ENCODE measurements at regions not wholly inside any gene's neighbourhood (a gene's known extent, or its start where the extent isn't known, plus 50 kb on each side); places are given as distances from the start of the nearest gene placed in this dataset.

DNA sequence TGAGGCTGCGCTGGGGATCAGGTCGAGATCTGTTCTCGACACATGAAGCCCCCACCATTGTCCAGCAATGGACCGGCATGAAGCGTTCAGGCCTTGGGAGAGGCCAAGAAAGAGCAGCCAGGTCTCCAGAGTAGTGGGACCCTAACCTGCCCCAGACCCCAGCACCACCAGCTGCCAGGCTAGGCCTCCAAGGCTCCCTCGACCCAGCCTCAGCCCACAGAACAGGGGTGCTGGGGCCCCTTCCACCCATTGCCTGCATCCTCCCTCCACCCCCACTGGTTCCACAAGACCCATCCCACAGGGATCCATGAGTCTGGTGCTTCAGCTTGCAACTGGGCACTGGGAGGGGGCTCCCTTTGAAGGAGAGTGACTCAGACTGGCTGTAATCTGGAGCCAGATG lies 120.3 kb downstream of the TUBA3C start:
- H3K36me3 ChIP-seq (ENCODE audit: control insufficient read depth in 1 of 2, insufficient read depth in 2 of 2, low read length in 2 of 2) = no peaks in the 10 kb centered on the region
- H3K4me3 ChIP-seq (ENCODE audit: low read depth in 1 of 2, low read length in 2 of 2) = no peak overlapping the region
- no peaks in the 10 kb centered on the region for H3K27me3 ChIP-seq (ENCODE audit: low read depth, low read length)
- no peaks in the 10 kb centered on the region for H3K4me1 ChIP-seq (ENCODE audit: control insufficient read depth in 1 of 2, insufficient read depth in 2 of 2, low read length in 2 of 2)
- no peak overlapping the region for H3K27ac ChIP-seq (ENCODE audit: low read length)
- H3K9me3 ChIP-seq (ENCODE audit: control insufficient read depth in 1 of 2, low read length in 2 of 2) = peaks cover 0 to 17% of the 10 kb centered on the region in 2 donors

DNA sequence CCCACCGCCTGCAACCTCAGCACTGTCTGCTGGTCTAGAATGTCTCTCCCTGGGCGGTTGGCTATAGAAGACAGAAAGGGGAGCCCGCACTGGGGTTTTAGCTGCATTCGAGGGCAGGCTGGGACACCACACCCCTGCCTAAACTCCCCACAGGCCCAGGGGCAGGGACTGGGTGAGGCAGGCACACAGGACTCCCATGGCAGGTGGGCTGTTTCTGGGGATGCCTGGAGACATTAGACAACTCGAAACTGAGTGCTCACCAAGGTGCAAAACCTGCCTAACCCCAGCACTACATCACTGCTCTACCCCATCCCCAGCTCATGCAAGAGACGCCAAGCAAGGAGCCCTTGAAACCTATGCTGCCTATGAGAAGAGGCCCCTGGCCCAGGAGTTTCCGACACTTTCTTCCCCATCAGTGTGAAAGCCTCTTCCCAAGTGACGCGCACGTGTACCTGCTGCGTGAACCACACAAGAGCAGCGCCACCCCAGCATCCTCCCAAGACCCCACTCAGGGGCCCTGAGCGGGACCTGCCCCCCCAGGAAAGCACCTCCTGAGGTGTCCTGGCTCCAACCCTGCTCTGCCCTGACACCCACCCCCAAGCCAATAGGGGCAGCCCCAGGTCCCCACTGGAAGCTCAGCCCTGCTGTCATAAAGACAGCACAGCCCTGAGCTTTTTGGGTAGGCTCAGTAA lies 121.2 kb downstream of the TUBA3C start:
- Histone ChIP-seq H3K27ac (ENCODE audit: low read length) (no peak overlapping the region), H3K4me1 (ENCODE audit: control insufficient read depth in 1 of 2, insufficient read depth in 2 of 2, low read length in 2 of 2) (no peaks in the 10 kb centered on the region), H3K9me3 (ENCODE audit: control insufficient read depth in 1 of 2, low read length in 2 of 2) (peaks cover 0 to 17% of the 10 kb centered on the region in 2 donors), H3K27me3 (ENCODE audit: low read depth, low read length) (no peaks in the 10 kb centered on the region), H3K4me3 (ENCODE audit: low read depth in 1 of 2, low read length in 2 of 2) (no peak overlapping the region), H3K36me3 (ENCODE audit: control insufficient read depth in 1 of 2, insufficient read depth in 2 of 2, low read length in 2 of 2) (no peaks in the 10 kb centered on the region)

DNA sequence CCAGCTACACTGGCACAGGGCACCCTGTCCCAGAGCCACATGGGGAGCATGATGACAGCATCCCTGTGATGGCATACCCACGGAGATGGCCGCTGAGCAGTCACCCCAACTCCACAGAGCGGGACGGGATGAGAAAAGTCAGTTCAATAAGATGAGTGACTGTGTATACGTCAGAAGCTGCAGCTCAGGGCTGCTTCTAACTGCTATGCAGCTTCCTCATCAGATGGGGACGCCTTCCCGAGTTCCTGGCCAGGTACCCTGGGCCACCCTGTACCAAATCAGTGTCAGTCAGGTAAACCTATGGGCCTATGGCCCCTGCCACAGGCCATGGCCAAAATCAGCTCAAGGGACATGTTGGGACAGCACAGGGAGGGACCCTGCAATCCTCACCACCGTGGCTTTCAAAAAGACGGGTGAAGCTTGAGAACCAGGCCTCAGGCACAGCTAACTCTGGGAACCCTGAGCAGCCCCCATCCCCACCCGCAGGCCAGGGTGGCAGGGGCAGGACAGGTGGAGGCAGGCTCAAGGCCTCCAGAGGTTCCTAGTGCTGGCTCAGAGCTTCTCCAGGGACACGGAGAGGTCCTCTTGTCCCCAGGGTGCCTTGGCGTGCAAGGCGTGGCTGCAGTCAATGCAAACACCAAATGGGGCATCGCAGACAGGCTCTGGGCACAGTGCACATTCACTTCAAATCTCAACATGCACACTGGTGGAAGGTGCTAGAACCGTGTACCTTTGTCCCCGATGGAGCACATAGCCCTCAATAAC lies 122.4 kb downstream of the TUBA3C start:
- Histone ChIP-seq H3K4me3 (ENCODE audit: low read depth in 1 of 2, low read length in 2 of 2) (no peak overlapping the region), H3K36me3 (ENCODE audit: control insufficient read depth in 1 of 2, insufficient read depth in 2 of 2, low read length in 2 of 2) (no peaks in the 10 kb centered on the region), H3K27ac (ENCODE audit: low read length) (no peak overlapping the region), H3K4me1 (ENCODE audit: control insufficient read depth in 1 of 2, insufficient read depth in 2 of 2, low read length in 2 of 2) (no peaks in the 10 kb centered on the region), H3K27me3 (ENCODE audit: low read depth, low read length) (no peaks in the 10 kb centered on the region), H3K9me3 (ENCODE audit: control insufficient read depth in 1 of 2, low read length in 2 of 2) (peaks cover 0 to 13% of the 10 kb centered on the region in 2 donors)

DNA sequence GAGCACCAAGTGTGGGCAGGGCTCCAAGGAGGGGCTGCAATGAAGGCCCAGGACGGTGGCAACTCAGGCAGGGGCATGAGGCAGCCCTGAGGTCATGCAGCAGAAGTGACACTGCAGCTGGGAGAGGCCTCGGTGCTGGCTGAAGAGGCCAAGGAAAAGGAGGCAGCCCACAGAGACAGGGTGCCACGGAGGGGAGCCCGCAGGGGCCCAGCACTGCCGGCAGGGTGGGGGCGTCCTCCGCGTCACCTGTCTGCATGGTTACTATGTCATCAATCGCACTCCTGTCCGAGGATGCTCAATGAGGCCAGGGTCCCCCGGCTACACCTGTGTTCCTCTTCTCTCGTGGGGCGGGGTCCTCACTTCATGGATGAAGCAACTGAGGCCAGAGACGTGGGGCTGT lies 123.1 kb downstream of the TUBA3C start:
- Histone ChIP-seq H3K36me3 (ENCODE audit: control insufficient read depth in 1 of 2, insufficient read depth in 2 of 2, low read length in 2 of 2) (no peaks in the 10 kb centered on the region), H3K27ac (ENCODE audit: low read length) (no peak overlapping the region), H3K9me3 (ENCODE audit: control insufficient read depth in 1 of 2, low read length in 2 of 2) (peaks cover 0 to 11% of the 10 kb centered on the region in 2 donors), H3K4me1 (ENCODE audit: control insufficient read depth in 1 of 2, insufficient read depth in 2 of 2, low read length in 2 of 2) (no peaks in the 10 kb centered on the region), H3K27me3 (ENCODE audit: low read depth, low read length) (no peaks in the 10 kb centered on the region), H3K4me3 (ENCODE audit: low read depth in 1 of 2, low read length in 2 of 2) (no peak overlapping the region)

DNA sequence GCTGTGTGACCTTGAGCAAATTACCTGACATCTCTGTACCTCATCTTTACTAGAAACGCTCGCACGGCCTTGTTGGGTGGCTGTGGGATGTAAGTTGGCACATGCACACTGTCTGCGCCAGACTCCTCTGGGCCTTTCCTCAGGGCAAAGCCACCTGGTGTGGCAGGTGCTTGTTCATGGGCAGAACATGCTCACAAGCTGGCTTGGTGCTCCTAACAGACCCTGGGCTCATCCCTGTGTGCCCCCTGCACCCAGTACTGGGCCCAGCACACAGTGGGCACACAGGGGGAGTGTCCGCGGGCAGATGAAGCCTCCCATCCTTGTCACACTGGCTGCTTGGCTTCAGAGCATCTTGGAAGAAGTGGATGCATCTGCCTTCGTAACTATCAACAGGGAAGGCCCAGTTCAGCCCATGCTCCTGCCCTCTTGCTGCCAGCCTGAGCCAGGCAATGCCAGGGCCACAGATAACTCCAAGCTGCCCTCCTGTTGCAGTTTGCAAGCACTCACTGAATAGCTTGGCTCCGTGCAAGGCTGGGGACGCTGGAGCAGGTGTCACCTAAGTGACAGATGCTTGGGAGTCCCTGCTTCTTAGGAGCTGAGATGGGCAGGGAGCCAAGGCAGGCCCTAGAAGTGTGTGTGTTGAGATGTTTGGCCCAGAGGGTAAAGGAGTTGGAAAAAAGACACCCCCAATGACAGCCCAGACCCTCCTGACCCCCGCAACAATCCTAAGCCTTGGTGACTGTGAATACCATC lies 123.9 kb downstream of the TUBA3C start:
- H3K27ac ChIP-seq (ENCODE audit: low read length) = no peak overlapping the region
- H3K4me1 ChIP-seq (ENCODE audit: control insufficient read depth in 1 of 2, insufficient read depth in 2 of 2, low read length in 2 of 2) = no peaks in the 10 kb centered on the region
- no peaks in the 10 kb centered on the region for H3K36me3 ChIP-seq (ENCODE audit: control insufficient read depth in 1 of 2, insufficient read depth in 2 of 2, low read length in 2 of 2)
- H3K4me3 ChIP-seq (ENCODE audit: low read depth in 1 of 2, low read length in 2 of 2) = no peak overlapping the region
- H3K27me3 ChIP-seq (ENCODE audit: low read depth, low read length) = no peaks in the 10 kb centered on the region
- peaks cover 0 to 8% of the 10 kb centered on the region in 2 donors for H3K9me3 ChIP-seq (ENCODE audit: control insufficient read depth in 1 of 2, low read length in 2 of 2)

DNA sequence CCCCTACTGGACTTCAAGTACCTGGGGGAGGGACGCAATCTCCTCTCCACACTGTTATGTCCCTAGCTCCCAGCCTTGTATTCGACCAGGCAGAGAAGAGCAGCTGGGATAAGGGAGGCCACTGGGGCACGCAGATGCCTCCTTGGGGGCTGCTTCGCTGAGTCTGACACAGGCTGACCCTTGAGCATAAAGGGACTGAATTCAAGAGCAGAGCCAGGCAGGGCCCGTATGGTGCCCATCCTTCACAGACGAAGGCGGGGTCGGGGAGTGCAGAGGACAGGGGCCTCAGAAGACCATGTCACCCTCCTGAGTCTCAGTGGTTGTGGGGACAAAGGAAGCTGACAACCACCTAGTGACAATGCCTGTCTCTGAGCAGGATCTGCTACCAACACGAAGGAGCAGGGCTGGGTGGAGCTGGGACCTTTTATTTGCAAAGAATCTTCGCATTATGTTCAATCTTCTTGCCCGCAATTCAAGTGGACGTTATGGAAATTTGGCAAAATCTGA lies 124.6 kb downstream of the TUBA3C start:
- H3K36me3 ChIP-seq (ENCODE audit: control insufficient read depth in 1 of 2, insufficient read depth in 2 of 2, low read length in 2 of 2) = no peaks in the 10 kb centered on the region
- H3K9me3 ChIP-seq (ENCODE audit: control insufficient read depth in 1 of 2, low read length in 2 of 2) = peaks cover 0 to 4% of the 10 kb centered on the region in 2 donors
- no peak overlapping the region for H3K4me3 ChIP-seq (ENCODE audit: low read depth in 1 of 2, low read length in 2 of 2)
- H3K27ac ChIP-seq (ENCODE audit: low read length) = no peak overlapping the region
- no peaks in the 10 kb centered on the region for H3K4me1 ChIP-seq (ENCODE audit: control insufficient read depth in 1 of 2, insufficient read depth in 2 of 2, low read length in 2 of 2)
- no peaks in the 10 kb centered on the region for H3K27me3 ChIP-seq (ENCODE audit: low read depth, low read length)

DNA sequence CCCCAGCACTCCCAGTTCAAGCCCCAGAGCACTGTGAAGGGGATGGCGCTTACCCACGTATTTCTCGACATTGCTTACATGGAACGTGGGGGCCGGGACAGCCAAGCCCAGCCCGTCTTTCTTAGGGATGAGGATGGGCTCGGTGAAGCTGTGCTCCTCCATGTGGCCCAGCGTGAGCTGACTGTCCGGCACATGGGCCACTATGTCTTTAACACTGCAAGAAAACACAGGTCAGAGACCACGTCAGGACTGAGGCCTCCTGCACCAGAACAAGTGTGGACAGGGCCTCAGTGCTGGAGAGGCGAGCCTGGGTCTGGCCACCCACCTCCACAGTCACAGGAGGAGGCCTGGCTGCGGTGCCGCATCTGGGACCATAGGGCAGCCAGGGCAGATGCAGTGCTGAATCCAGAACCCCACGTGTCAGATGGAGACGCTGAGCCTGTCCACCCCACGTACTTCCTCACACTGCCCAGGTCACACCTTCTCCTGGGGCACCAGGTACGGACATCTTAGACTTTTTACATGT lies 125.2 kb downstream of the TUBA3C start:
- Histone ChIP-seq H3K27me3 (ENCODE audit: low read depth, low read length) (no peaks in the 10 kb centered on the region), H3K4me1 (ENCODE audit: control insufficient read depth in 1 of 2, insufficient read depth in 2 of 2, low read length in 2 of 2) (no peaks in the 10 kb centered on the region), H3K4me3 (ENCODE audit: low read depth in 1 of 2, low read length in 2 of 2) (no peak overlapping the region), H3K36me3 (ENCODE audit: control insufficient read depth in 1 of 2, insufficient read depth in 2 of 2, low read length in 2 of 2) (no peaks in the 10 kb centered on the region), H3K9me3 (ENCODE audit: control insufficient read depth in 1 of 2, low read length in 2 of 2) (peaks cover 0 to 4% of the 10 kb centered on the region in 2 donors), H3K27ac (ENCODE audit: low read length) (no peak overlapping the region)

DNA sequence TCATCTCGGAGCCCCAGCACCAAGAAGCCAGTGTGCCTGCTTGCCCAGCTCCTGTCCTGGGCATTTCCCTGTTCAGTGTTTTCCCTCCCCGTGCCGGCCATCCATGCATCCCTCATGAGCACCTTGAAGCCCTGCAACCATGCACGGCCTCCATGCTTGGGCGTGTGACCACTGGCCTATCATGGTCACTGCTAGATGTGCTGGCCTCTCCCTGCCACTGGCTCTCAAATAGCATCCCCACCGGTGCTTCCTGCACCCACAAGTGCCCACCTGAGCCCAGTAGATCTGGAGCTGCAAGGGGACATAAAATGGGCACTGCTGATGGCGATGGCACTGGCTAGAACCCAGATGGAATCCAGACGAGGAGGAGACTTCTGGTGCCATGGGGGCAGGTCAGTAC lies 126.0 kb downstream of the TUBA3C start:
- no peaks in the 10 kb centered on the region for H3K4me1 ChIP-seq (ENCODE audit: control insufficient read depth in 1 of 2, insufficient read depth in 2 of 2, low read length in 2 of 2)
- no peak overlapping the region for H3K27ac ChIP-seq (ENCODE audit: low read length)
- no peaks in the 10 kb centered on the region for H3K36me3 ChIP-seq (ENCODE audit: control insufficient read depth in 1 of 2, insufficient read depth in 2 of 2, low read length in 2 of 2)
- H3K9me3 ChIP-seq (ENCODE audit: control insufficient read depth in 1 of 2, low read length in 2 of 2) = peaks cover 0 to 4% of the 10 kb centered on the region in 2 donors
- H3K27me3 ChIP-seq (ENCODE audit: low read depth, low read length) = no peaks in the 10 kb centered on the region
- no peak overlapping the region for H3K4me3 ChIP-seq (ENCODE audit: low read depth in 1 of 2, low read length in 2 of 2)

DNA sequence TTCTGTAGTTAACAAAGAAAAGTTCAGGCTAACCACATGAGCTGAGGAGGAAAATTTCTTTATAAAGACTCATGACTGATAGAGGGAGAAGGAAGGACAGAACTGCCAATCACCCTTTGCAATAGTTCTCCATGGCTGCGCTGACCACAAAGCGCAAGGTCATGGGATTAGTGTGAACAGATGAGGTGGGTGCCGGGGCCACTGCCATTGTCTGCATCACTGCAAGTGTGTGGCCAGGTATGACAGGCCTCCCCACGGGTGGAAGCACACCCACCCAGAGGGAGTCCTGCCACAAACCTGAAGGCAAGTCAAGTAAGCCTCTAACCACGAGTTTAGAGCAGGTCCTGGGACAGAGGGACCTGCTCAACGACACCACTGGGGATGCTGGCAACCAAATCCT lies 128.1 kb downstream of the TUBA3C start:
- Histone ChIP-seq H3K36me3 (ENCODE audit: control insufficient read depth in 1 of 2, insufficient read depth in 2 of 2, low read length in 2 of 2) (no peaks in the 10 kb centered on the region), H3K27me3 (ENCODE audit: low read depth, low read length) (no peaks in the 10 kb centered on the region), H3K27ac (ENCODE audit: low read length) (no peak overlapping the region), H3K9me3 (ENCODE audit: control insufficient read depth in 1 of 2, low read length in 2 of 2) (peaks cover 0 to 4% of the 10 kb centered on the region in 2 donors), H3K4me1 (ENCODE audit: control insufficient read depth in 1 of 2, insufficient read depth in 2 of 2, low read length in 2 of 2) (no peaks in the 10 kb centered on the region), H3K4me3 (ENCODE audit: low read depth in 1 of 2, low read length in 2 of 2) (no peak overlapping the region)

DNA sequence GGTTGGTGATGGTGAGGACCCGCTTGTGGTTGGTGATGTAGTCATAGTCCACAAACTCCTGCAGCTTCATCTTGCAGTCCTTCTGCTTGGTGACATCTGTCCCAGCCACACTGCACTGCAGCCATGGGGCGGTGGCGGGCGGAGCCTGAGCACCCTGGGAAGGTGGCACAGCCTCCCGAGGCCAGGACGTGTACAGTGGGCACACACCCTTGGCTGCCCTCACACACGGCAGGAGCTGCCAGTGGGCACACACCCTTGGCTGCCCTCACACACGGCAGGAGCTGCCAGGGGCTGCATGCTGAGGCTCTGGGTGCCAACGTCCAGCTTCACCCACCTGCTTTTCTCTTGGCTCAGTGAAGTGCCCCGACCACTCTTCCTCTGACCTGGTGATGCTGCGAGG lies 128.7 kb downstream of the TUBA3C start:
- Histone ChIP-seq H3K36me3 (ENCODE audit: control insufficient read depth in 1 of 2, insufficient read depth in 2 of 2, low read length in 2 of 2) (no peaks in the 10 kb centered on the region), H3K27ac (ENCODE audit: low read length) (no peak overlapping the region), H3K4me1 (ENCODE audit: control insufficient read depth in 1 of 2, insufficient read depth in 2 of 2, low read length in 2 of 2) (no peaks in the 10 kb centered on the region), H3K4me3 (ENCODE audit: low read depth in 1 of 2, low read length in 2 of 2) (no peak overlapping the region), H3K9me3 (ENCODE audit: control insufficient read depth in 1 of 2, low read length in 2 of 2) (peaks cover 0 to 4% of the 10 kb centered on the region in 2 donors), H3K27me3 (ENCODE audit: low read depth, low read length) (no peaks in the 10 kb centered on the region)

DNA sequence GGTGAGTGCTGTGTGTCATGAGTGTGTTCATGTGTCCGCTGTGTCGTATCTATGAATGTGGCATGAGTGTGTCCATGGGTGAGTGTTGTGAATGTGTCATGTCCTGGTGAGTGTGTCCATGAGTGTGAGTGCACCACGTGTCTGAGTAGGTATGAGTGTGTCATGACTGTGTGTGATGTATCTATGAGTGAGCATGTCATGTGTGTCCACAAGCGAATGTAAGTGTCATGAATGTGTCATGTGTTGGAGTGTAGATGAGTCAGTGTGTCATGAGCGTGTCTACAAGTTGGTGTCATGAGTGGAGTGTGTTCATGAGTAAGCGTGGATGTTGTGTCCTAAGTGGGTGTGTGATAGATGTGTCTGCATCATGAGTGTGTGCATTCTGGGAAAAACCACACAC lies 129.4 kb downstream of the TUBA3C start:
- Histone ChIP-seq H3K4me3 (ENCODE audit: low read depth in 1 of 2, low read length in 2 of 2) (no peak overlapping the region), H3K27me3 (ENCODE audit: low read depth, low read length) (no peaks in the 10 kb centered on the region), H3K4me1 (ENCODE audit: control insufficient read depth in 1 of 2, insufficient read depth in 2 of 2, low read length in 2 of 2) (no peaks in the 10 kb centered on the region), H3K36me3 (ENCODE audit: control insufficient read depth in 1 of 2, insufficient read depth in 2 of 2, low read length in 2 of 2) (no peaks in the 10 kb centered on the region), H3K27ac (ENCODE audit: low read length) (no peak overlapping the region), H3K9me3 (ENCODE audit: control insufficient read depth in 1 of 2, low read length in 2 of 2) (peaks cover 0 to 4% of the 10 kb centered on the region in 2 donors)

Data from muscle layer of duodenum (tissue), 2 donors.